Caco-2 (cell line): ENCODE measurements at regions not wholly inside any gene's neighbourhood (a gene's known extent, or its start where the extent isn't known, plus 50 kb on each side); places are given as distances from the start of the nearest gene placed in this dataset.

Experiments used
- BruUV-seq: library from RNA; stranded (reverse); fragments of 400-500 nt; replicated peaks from 2 replicates; lab custom pipeline; 2021; lab: Mats Ljungman, UMichigan
- CTCF ChIA-PET: fragments of 300-600 bp; sonication (Branson Sonifier 250); formaldehyde crosslinking; loops from one replicate; lab custom pipeline; 2022; ENCODE audit warnings: antibody characterized with exemption; lab: Charles Lee
- POLR2A ChIA-PET: fragments of 300-600 bp; sonication (Branson Sonifier 250); formaldehyde crosslinking; loops from one replicate; lab custom pipeline; 2022; ENCODE audit warnings: antibody characterized with exemption; lab: Charles Lee
- DNase-seq, 2 experiments: peaks; one replicate each; pipeline versions ENCODE4 v3.0.0 to v3.0.0-alpha.2; 2020 to 2022
- H3K27me3 ChIP-seq: replicated peaks from 2 replicates; pipeline ENCODE4 v1.6.0; 2011; ENCODE audit warnings: low read length; ENCODE audit not compliant: control insufficient read depth, insufficient read depth
- H3K36me3 ChIP-seq: 2 replicates; pipeline ENCODE4 v1.5.1; 2011; ENCODE audit warnings: low read length; ENCODE audit not compliant: control insufficient read depth, insufficient read depth
- H3K4me1 ChIP-seq: fragments of 250-450 bp; sonication (Bioruptor Pico); 2 replicates; pipeline ENCODE4 v1.5.1; 2020; ENCODE audit warnings: mild to moderate bottlenecking
- H3K4me3 ChIP-seq: 2 replicates; pipeline ENCODE4 v1.5.1; 2011; ENCODE audit warnings: low read depth, mild to moderate bottlenecking, control low read depth, low read length
- H3K9me3 ChIP-seq: fragments of 250-450 bp; sonication (Bioruptor Pico); 2 replicates; pipeline ENCODE4 v1.5.1; 2020; ENCODE audit warnings: mild to moderate bottlenecking, moderate library complexity
- H3K27ac Mint-ChIP-seq: one replicate; pipeline ENCODE4 v1.8.0; 2022; ENCODE audit warnings: mixed read lengths; ENCODE audit not compliant: unreplicated experiment
- H3K27me3 Mint-ChIP-seq: one replicate; pipeline ENCODE4 v1.8.0; 2022; ENCODE audit warnings: mixed read lengths; ENCODE audit not compliant: insufficient read depth, unreplicated experiment
- H3K36me3 Mint-ChIP-seq: one replicate; pipeline ENCODE4 v1.8.0; 2022; ENCODE audit warnings: mild to moderate bottlenecking, mixed read lengths; ENCODE audit not compliant: insufficient read depth, unreplicated experiment
- H3K4me1 Mint-ChIP-seq: one replicate; pipeline ENCODE4 v1.8.0; 2022; ENCODE audit warnings: low read depth, mixed read lengths; ENCODE audit not compliant: unreplicated experiment
- H3K4me3 Mint-ChIP-seq: one replicate; pipeline ENCODE4 v1.8.0; 2022; ENCODE audit warnings: mild to moderate bottlenecking, moderate library complexity, mixed read lengths; ENCODE audit not compliant: unreplicated experiment
- H3K9me3 Mint-ChIP-seq: one replicate; pipeline ENCODE4 v1.8.0; 2022; ENCODE audit warnings: mixed read lengths; ENCODE audit not compliant: unreplicated experiment
- CTCF ChIP-seq, 2 experiments: fragments of 200-600 bp in 1 of 2; IDR thresholded peaks; 1 replicate in 1 of 2; 2 replicates in 1 of 2; pipeline versions ENCODE4 v1.5.1 to v1.8.0; 2011 to 2022; ENCODE audit warnings: antibody characterized with exemption in 1 of 2, control low read depth in 1 of 2, inconsistent platforms in 1 of 2, low read depth in 1 of 2, low read length in 1 of 2, mild to moderate bottlenecking in 1 of 2, moderate library complexity in 1 of 2; ENCODE audit not compliant: insufficient read depth in 1 of 2, severe bottlenecking in 1 of 2, unreplicated experiment in 1 of 2
- intact Hi-C: fragments of 100-400 bp; cut with micrococcal nuclease; formaldehyde crosslinking; loops from one replicate; pipeline ENCODE4 v1.10.0; 2022; ENCODE audit not compliant: unreplicated experiment

GRCh38 chr1:95409276-95409675, 175.3 kb downstream of the RWDD3 start:
- Histone ChIP-seq H3K4me3 (no peak overlapping the region), H3K36me3 (no peaks in the 10 kb centered on the region), H3K4me1 (no peaks in the 10 kb centered on the region), H3K9me3 (no peaks in the 10 kb centered on the region), H3K27me3 (no peaks in the 10 kb centered on the region)
- ChIA-PET POLR2A (no interaction called here), CTCF (no interaction called here)
- no TSS peak for BruUV-seq
- DNase-seq = no peak
- intact Hi-C loops = no loop called here
- Mint-ChIP-seq H3K4me1 (peaks cover 7% of the 10 kb centered on the region), H3K9me3 (no peaks in the 10 kb centered on the region), H3K27me3 (no peaks in the 10 kb centered on the region), H3K36me3 (no peaks in the 10 kb centered on the region), H3K27ac (no peak overlapping the region), H3K4me3 (no peak overlapping the region)
- no peak for TF ChIP-seq CTCF (IDR thresholded peaks at IDR 0.05; ENCODE audit: insufficient read depth in 1 of 2, low read depth in 1 of 2, low read length in 1 of 2, severe bottlenecking in 1 of 2, unreplicated experiment in 1 of 2)

- Mint-ChIP-seq H3K4me1 (peaks cover 7% of the 10 kb centered on the region), H3K27ac (no peak overlapping the region), H3K4me3 (no peak overlapping the region), H3K36me3 (no peaks in the 10 kb centered on the region), H3K9me3 (no peaks in the 10 kb centered on the region), H3K27me3 (no peaks in the 10 kb centered on the region)
- Histone ChIP-seq H3K27me3 (no peaks in the 10 kb centered on the region), H3K9me3 (no peaks in the 10 kb centered on the region), H3K4me3 (no peak overlapping the region), H3K4me1 (no peaks in the 10 kb centered on the region), H3K36me3 (no peaks in the 10 kb centered on the region)
- TF ChIP-seq CTCF (IDR thresholded peaks at IDR 0.05; ENCODE audit: insufficient read depth in 1 of 2, low read depth in 1 of 2, low read length in 1 of 2, severe bottlenecking in 1 of 2, unreplicated experiment in 1 of 2) = no peak
- ChIA-PET POLR2A (no interaction called here), CTCF (no interaction called here)
- BruUV-seq = no TSS peak
- no peak for DNase-seq
- intact Hi-C loops = no loop called here
Measured at GRCh38 chr1:95409901-95410300, 175.9 kb downstream of the RWDD3 start.

GRCh38 chr1:95415146-95415545, 181.1 kb downstream of the RWDD3 start:
- no peak overlapping the region for H3K27ac Mint-ChIP-seq
- Histone ChIP-seq H3K4me1 (no peaks in the 10 kb centered on the region), H3K36me3 (no peaks in the 10 kb centered on the region), H3K27me3 (no peaks in the 10 kb centered on the region), H3K4me3 (no peak overlapping the region), H3K9me3 (no peaks in the 10 kb centered on the region)
- H3K36me3 Mint-ChIP-seq = no peaks in the 10 kb centered on the region
- CTCF ChIA-PET = no interaction called here
- no peak for TF ChIP-seq CTCF (IDR thresholded peaks at IDR 0.05; ENCODE audit: insufficient read depth in 1 of 2, low read depth in 1 of 2, low read length in 1 of 2, severe bottlenecking in 1 of 2, unreplicated experiment in 1 of 2)
- DNase-seq = no peak
- H3K4me1 Mint-ChIP-seq = no peaks in the 10 kb centered on the region
- intact Hi-C loops = no loop called here
- no TSS peak for BruUV-seq
- H3K27me3 Mint-ChIP-seq = peaks cover 5% of the 10 kb centered on the region
- no peaks in the 10 kb centered on the region for H3K9me3 Mint-ChIP-seq
- no peak overlapping the region for H3K4me3 Mint-ChIP-seq
- POLR2A ChIA-PET = no interaction called here
